SKM-1 (cell line): ENCODE measurements at regions not wholly inside any gene's neighbourhood (a gene's known extent, or its start where the extent isn't known, plus 50 kb on each side); places are given as distances from the start of the nearest gene placed in this dataset.

Experiments
- DNase-seq: peaks from one replicate; lab custom pipeline; 2025; ENCODE audit not compliant: unreplicated experiment; lab: John Stamatoyannopoulos, UW

DNA sequence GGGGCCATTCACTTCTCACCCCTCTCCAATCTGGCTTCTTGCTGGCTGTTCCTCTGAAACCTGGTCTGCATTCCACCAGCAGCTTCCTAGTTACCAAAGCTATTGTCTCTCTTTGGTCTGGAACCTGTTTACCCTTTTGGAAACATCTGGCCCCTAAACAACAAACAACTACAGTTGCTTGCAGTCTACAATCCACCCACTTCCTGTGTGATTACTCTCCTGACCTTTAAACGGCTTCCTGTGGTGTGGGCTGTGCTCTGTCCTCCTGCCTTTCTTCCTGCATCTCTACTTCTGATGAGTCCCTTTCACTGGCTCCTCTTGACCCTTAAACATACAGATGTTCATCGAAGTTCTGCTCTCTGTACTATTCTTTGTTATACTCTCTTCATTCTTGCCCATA is 303.8 kb downstream of the TDRD15 start:
- DNase-seq: no peak

DNA sequence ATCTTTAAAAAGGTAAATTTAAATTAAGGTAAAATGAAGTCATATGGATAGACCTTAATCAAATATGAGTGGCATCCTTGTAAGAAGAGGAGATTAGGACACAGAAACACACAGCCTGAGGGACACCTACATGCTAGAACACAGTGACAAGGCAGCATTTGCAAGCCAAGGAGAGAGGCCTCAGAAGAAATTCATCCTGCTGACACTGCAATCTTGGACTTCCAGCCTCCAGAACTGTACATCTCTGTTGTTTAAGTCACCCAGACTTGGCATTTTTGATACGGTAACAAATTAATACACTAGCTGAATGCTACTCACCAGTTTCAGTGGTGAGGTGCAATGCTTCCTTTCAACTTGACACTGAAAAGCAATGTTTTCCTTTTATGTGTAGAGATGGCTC is 305.0 kb downstream of the TDRD15 start:
- no peak for DNase-seq

DNA sequence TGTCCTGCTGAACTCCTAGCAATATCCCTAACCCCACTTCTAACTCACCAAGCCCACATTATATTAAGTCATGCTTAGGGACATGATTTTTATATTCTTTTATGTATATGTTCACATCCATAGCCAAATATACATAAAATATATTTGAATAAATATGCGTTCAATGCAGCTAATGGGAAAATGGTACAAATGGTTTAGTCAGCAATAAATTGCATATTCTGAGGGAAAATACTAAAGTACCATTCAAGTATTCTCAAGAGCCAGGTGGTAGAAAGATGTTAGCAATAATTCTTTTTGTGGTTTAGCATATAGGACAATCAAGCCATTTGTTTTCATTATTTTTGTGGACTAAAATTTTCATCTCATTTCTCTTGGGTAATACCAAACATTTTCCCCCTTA is 306.0 kb downstream of the TDRD15 start:
- no peak for DNase-seq

DNA sequence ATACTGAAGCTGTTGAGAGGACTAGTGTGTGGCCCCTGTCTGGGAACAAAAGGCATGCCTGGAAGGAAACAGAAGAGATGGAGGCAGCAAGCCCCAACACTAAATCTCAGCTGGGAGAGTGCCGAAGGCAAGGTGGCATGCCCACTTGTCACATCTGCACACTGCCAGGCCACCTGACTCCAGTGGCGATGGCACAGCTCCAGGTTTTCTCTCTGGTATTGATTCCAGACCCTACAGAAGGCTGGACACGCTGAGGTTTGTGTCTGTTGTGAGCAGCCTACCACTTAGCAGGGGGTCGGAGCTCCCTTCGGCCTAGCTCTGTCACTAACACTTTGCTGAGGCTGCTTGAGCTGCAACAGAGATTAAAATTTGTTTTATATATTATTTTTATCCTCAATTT is 307.3 kb downstream of the TDRD15 start:
- no peak for DNase-seq

DNA sequence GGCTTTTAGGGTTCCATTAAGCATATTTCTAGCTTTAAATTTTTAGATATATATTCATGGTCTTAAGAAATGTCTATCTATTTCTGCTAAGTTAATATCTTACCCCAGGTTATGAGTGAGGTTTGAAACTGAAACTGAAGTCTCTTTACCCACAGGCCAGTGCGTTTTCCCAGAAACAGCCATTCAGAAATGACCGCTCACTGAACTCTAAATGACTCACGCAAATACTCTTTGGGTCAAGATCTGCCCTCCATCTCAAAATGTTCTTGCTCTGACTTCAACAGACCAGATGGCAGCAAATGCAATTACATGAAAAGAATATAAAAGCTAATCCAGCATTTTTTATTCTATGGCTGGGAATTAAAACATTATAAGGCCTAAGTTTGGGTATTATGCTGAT is 315.2 kb downstream of the TDRD15 start:
- DNase-seq: no peak

DNA sequence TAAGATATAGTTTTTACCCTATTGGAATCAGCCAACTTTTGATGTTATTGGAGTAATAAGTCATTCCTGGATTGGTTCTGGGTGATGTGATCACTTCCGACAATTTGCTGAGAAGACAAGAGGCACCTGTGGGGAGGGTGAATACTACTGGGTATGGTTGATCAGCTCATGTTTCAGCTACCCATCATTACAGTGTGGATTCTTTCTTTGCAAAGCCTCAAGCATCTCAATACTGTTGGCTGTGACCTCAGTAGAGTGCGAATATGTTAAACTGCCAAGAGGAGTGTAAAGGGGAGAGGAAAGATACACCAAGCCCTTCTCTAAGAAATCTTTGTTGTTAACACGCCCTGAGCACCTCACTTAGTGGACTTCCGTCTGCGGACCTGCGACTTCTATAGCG is 317.7 kb downstream of the TDRD15 start:
- no peak for DNase-seq

DNA sequence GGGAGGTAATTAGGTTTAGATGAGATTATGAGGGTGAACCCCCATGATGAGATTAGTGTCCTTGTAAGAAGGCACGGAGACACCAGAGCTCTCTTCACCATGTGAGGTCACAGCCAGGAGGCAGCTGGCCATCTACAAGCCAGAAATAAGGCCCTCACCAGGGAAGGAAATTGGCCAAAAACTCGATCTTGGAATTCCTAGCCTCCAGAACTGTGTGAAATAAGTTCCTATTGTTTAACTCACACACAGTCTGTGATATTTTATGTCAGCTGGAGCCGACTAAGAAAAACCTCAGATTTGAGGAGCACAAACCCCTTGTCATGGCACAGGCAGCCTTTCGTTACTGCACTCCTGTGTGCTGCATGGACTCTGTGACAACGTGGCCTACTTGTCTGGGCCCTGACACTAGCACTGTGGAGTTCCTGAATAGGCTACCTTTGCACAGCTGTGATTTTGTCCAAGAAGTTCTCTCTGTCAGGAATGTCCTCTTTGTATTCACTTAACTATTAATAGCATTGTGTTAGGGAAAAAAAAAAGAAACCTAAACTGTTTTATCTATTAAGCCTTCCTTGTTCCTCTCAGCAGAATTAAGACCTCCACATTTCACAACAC is 319.8 kb downstream of the TDRD15 start:
- no peak for DNase-seq

DNA sequence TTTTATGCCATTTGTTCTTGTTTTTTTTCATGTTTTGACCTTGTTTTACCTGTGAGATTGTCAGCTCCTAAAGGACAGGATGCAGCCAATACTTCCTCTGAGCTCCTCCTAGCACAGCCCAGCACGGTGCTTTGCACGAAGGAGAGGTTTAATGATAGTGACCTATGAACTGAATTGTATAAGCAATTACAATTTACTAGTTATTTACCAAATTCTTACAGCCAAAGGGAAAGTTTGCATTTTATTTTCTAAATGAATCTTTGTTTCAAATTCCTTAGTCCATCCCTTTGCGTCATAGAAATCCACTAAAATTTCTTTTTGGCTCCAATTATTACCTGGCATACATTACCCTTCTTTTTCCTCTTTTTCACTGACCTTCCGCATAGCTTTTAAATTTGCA is 326.1 kb downstream of the TDRD15 start:
- DNase-seq: no peak

DNA sequence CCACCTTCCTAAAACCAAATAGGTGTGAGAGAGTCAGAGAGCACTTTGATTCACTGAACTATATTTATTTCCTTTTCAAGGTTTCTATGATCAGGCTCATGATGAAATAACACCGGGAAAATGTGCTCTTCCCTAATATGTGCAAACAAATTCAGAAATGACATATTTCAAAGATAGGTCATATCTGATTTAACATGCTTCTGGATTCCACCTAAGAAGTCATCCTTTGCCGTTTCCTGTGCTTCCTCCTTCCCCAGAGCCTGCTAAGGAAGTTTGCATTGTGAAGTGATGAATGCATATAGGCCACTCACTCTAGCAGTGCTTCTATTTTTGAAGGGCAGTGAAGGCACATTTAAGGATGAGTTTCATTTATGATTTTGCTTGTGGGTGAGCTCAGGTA is 327.6 kb downstream of the TDRD15 start:
- DNase-seq: no peak

DNA sequence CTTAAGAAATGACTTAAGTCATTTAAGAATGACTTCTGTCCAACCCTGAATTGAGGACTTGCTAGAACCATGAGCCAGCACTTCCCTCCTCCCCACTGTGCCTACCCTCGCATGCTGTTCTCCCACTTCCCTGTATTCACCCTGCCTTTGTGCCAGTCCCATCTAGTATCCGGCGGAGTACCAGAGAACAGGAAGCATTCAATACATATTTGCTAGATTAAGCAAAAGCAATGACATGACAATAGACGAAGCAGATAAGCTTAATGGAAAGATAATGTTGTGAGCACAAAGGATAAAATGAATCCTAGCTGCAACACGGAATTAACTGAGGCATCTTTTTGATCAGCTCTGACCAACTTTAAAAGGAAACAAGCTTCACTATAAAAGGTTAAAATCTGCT is 328.5 kb downstream of the TDRD15 start:
- no peak for DNase-seq

DNA sequence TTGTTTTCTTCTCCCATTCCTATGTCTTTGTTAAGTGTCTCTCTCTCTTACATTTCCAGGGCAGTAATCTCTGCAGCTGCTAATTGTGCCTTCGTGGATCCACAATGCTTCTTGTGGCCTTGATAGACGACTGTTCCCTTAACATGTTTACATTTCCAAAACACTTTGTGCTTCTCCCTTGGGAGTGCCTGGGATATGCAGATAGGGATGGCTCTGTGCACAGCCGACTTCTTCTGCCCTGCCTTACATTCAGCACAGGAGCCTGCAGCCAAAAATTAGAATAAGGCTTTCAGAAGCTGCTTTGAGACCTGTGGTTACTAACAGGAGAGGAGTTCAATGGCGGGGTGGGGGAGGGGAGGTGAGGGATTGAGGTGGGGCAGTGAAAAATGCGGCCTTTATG is 328.9 kb downstream of the TDRD15 start:
- no peak for DNase-seq

DNA sequence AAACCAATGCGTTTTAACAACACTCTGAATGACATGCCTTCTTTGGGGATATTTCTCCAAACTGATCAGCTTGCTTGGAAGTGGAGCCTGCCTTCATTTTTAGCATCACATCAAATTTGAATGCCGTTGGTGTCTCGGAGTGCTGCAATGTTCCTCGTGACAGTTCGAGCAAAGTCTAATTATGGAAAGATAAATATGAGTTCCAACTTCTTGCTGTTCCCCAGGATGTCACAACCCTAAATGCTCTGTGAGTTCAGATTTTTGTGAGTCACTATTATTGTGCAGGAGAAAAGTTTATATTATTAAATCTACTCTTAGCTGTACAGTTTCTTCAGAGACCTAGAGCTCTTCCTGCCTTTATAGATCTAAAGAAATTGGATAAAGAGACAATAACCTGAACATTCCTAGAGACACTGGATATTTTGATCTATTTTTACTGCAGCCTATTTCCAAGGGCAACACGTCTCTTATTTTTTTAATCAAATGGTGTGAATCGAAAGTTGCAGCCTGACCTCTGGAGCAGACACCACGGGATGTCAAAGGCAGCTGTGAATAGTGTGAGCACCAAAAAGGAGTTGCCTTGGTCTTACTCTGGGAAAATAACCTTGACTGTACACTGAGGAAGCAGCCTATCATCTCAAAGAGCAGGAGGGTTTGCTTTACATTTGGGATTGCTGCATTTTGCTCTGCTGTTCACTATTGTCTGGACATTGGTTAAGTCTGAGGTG is 330.1 kb downstream of the TDRD15 start:
- no peak for DNase-seq

DNA sequence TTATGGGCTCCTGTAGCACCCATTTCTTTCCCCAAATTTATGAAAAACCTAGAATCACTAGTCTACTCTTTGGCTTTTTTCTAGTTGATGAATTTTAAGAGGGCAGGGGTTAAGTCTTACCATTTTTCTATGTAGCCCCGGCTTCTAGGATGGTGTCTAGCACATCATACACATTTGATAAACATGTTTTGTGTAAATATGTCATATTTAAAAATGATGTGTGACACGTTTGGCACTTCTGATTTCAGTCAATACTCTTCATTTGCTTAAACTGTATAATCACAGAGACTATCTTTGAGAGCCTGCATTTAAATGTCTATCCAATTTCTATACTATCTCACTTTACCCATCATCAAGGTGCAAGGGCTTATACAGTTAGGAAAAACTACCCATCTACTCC is 331.1 kb downstream of the TDRD15 start:
- DNase-seq: no peak

DNA sequence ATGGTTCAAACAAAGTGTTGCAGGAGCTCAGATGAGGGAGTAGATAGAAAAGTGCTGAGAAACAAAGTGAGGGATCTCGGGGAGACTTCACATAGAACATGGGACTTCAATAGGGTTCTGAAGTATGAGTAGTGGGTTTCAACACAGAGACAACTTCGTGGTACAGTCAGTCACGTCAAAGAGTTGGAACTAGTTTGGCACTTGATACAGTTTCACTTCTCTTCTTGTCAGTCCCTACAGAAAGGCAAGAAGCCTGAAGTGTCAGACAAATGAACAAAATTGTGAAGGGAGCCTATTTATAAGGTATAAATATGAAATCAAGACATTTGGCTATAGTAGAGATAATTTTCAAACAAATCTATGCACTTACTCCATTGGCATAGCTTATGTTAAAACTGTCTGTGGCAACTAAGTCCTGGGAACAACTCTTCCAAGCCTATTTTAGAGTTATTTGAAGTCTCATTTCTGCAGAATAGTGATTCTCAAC is 338.0 kb downstream of the TDRD15 start:
- DNase-seq: no peak

DNA sequence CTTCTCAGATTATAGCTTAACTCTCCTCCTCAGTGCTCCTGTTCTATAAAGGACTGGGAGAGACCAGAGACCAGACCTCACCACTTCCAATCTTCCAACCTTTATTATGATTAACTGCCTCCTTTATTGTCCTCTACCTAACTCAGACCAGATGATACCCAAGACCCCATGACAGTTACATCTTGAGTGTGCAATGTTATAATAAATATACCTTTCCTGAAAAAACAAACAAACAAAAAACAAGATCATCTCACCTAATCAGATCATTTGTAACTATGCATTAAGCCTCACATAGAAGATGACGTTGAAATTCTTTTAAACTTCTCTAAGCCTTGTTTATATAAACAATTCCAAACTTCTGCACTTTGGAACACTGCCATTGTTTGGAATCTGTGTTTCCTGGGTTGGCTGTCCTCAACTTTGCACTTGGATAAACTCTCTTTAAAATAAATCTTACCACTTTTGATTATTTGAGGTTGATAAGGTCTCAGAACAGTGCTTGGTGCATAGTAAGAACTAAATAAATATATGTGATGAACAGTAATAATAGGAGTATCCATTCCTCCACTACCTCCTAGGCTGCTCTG is 342.7 kb downstream of the TDRD15 start:
- no peak for DNase-seq

DNA sequence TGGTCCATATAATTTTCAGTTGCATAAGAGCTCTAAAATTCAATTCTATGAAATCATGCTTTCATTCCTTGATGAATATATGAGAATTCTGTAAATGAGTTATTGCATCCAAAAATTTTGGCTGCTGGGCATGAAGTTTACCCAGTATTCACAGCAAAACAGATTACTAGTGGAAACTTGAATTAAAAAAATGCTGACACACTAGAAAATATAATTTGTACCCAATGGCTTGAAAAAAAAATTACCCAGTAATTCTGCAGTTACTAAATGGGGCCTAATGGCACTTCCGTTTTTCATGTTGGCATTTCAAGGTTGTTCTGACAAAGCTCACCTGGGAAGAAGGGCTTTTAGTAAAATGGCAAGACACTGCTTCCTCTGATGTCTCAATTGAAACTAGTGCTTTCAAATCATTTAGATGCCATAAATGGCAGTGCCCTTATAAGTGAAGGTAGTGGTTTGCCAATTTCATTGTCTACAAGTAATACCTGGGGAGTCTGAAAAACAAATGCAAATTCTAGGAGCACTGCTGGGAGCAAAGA is 343.6 kb downstream of the TDRD15 start:
- no peak for DNase-seq

DNA sequence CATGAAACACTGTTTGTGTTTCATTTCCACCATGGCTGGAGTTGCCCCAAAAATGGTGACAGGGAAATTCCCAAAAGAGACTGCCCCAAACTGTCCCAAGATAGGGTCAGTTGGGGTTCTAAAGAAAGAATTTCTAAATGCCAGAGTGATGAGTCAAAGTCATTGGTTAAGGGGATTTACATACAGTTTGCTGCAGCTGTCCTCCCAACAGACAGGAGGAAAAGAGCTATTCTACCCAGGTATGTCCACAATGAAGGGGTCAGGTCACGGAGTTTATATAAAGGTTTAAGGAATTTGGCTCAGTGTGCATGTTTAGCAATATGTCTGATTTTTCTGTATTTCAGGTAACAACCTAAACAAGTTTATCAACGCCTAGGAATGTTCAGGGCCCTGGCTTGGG is 344.1 kb downstream of the TDRD15 start:
- DNase-seq: no peak

DNA sequence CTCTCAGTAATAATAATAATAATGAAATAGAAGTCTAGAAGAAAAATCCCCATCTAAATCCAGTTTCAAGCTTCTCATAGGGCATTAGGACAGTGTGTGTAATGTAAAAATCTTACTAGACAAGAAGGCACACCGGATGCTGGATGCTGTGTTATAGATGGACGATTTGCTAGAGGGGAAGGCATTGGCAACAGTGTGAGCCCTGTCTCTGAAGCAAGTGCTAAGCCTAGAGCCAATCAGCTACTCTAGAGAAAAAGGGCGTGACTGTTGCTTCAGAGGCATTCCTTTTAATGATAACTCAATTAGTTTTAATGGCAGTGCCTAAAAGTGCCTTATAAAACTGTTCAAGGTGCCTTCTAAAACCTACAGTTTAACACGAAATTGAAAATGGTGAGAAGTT is 344.9 kb downstream of the TDRD15 start:
- DNase-seq: no peak

DNA sequence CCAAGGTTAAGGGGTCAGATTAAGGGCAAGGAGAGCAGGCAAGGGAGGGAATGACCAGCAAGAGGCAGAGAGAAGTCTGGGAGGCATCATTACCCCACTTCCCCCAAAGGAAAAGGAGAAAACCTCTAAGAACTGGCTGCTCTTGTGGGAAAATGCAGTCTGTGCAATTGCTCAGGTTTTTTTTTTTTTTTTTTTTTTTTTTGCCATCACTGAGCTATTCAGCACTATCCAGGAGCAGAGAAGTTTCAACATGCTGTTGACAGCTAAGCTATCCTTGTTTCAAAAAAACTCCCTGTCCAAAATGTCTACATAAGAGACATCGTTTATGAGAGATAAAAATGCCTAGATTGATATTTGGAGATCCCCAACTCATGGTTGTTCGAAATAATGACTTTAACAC is 345.4 kb downstream of the TDRD15 start:
- no peak for DNase-seq

DNA sequence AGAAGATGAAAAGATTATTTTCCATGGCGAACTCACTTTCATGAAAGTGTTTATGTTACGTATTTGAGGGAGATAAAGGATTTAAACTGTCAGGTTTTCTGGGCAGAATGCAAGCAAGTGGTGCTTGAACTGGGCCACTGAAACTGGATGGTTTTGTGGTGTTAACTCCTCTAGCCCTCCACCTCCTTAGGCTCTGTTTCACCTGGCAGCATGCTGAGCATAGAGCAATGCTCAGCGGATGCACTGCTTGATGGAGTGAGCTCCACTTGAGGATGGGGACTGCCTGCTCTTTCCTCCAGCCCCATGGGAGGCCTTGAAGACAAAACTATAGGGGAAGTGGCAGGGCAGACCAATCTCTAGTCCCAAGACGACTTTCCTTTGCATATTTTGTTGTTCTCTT is 345.8 kb downstream of the TDRD15 start:
- no peak for DNase-seq

DNA sequence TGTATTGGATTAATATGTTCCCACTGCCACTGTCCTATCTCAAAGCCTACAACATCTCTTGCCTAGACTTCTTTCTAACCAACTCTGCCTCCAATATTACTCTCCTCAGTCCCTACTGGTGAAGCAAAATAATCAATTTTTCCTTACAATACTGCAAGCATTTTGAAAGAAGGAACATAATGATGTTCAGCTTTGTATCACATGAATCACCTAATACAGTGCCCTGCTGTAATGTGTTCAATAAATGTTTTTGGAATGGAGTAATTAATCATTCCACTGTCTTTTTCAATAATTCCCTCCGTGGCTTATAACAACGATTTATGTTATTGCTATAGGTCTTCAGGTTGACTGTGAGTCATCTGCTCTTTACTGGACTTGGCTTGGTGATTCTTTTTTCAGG is 356.4 kb downstream of the TDRD15 start:
- no peak for DNase-seq

DNA sequence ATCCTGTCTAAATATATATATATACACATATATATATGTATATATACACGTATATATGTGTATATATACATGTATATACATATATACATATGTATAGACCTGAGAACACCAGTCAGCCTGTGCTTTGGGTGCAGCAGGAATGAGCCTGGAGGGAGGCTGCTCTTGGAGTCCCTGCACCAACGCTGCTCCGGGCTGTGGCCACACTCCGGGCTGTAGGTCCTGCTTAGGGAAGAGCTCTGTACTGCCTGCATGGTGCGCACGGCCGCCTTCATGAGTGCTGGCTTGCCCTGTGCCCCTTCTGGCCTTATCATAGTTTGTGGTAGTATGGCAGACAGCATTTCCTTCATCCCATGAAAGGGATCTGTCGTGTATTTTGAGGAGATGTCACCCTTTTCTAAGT is 360.9 kb downstream of the TDRD15 start:
- DNase-seq: no peak
